SK-N-MC (cell line): ENCODE measurements at regions not wholly inside any gene's neighbourhood (a gene's known extent, or its start where the extent isn't known, plus 50 kb on each side); places are given as distances from the start of the nearest gene placed in this dataset.

ENCODE experiments used
- EZH2 ChIP-seq: fragments of 200-600 bp; sonication (generic); IDR thresholded peaks from one replicate; pipeline ENCODE4 v1.6.1; 2017; ENCODE audit warnings: antibody characterized with exemption
- POLR2AphosphoS5 ChIP-seq: IDR thresholded peaks from 2 replicates; pipeline ENCODE4 v1.6.1; 2012; ENCODE audit warnings: mild to moderate bottlenecking, low read depth, low read length, borderline replicate concordance

DNA sequence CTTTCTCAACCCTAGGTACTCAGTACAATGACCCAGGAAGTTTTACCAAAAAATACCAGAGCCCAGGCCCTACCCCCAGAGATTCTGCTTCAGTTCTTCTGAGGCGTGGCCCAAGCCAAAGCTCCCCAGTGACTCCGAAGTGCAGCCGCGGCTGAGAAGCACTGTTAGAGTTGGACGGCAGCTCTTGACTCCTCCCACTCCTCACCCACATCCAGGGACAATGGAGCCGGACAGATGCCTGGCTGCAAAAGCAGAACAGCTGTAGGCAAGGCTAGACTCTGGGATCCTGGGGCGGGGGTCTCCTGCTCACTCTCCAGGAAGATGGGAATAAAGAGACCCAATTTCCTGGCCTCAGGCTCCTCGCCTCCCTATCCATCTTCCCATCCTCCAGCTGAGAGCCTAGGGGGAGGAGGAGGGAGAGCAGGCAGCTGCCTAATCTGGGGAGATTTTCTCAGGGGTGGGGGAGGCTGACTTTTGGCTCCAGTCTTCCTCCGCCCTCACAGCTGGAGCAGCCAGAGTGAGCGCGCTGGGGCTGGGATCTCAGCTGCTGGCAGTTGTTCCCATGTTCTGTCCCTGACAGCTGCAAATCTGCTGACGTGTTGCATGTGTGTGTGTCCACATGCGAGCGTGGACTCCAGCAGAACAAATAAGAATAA is 223.8 kb downstream of the OPA1 start:
- TF ChIP-seq EZH2 (no peak), POLR2AphosphoS5 (no peak)
